WTC11 (cell line): ENCODE measurements at regions not wholly inside any gene's neighbourhood (a gene's known extent, or its start where the extent isn't known, plus 50 kb on each side); places are given as distances from the start of the nearest gene placed in this dataset.

Source experiments
- CREB1 ChIP-seq: sonication (generic); formaldehyde crosslinking; IDR thresholded peaks from 2 replicates; pipeline ENCODE4 v1.8.0; 2023; ENCODE audit warnings: mild to moderate bottlenecking, missing genetic modification reagents
- CTCF ChIP-seq: fragments of 200-600 bp; IDR thresholded peaks from 2 replicates; pipeline ENCODE4 v1.8.0; 2022; ENCODE audit warnings: antibody characterized with exemption
- PRDM15 ChIP-seq: sonication (generic); formaldehyde crosslinking; IDR thresholded peaks from 2 replicates; pipeline ENCODE4 v1.8.0; 2022; ENCODE audit warnings: missing genetic modification reagents
- USF1 ChIP-seq: sonication (generic); formaldehyde crosslinking; IDR thresholded peaks from 2 replicates; pipeline ENCODE4 v1.8.0; 2022; ENCODE audit warnings: mild to moderate bottlenecking, missing genetic modification reagents
- ZNF281 ChIP-seq: sonication (generic); formaldehyde crosslinking; IDR thresholded peaks from 2 replicates; pipeline ENCODE4 v1.8.0; 2023; ENCODE audit warnings: mild to moderate bottlenecking, missing genetic modification reagents

- no peak for TF ChIP-seq CTCF
- TF ChIP-seq PRDM15: no peak
- TF ChIP-seq ZNF281: no peak
- TF ChIP-seq USF1: no peak
- TF ChIP-seq CREB1 (CRISPR knock-in tag): no peak
Measured at GRCh38 chr1:229148041-229148671, 122.8 kb upstream of the RAB4A start.
